Erythroblast (primary cell): ENCODE measurements at regions not wholly inside any gene's neighbourhood (a gene's known extent, or its start where the extent isn't known, plus 50 kb on each side); places are given as distances from the start of the nearest gene placed in this dataset.

ENCODE experiments used
- GATA1 ChIP-seq: IDR thresholded peaks from 2 replicates; pipeline ENCODE4 v1.6.1; 2011; ENCODE audit warnings: low read depth, mild to moderate bottlenecking, control low read depth, low read length, moderate library complexity
- POLR2A ChIP-seq: IDR thresholded peaks from 2 replicates; pipeline ENCODE4 v1.6.1; 2011; ENCODE audit warnings: mild to moderate bottlenecking, low read length

GRCh38 chr9:3699883-3700282, 174.1 kb upstream of the RFX3 start:
- no peak for TF ChIP-seq POLR2A
- no peak for TF ChIP-seq GATA1
